GM23338 (cell line): ENCODE measurements at regions not wholly inside any gene's neighbourhood (a gene's known extent, or its start where the extent isn't known, plus 50 kb on each side); places are given as distances from the start of the nearest gene placed in this dataset.

Experiments
- ATAC-seq: fragments of 200-7000 bp; cut with Tn5 transposase; 3 replicates; pipeline ENCODE4 v1.9.1; 2020
- DNase-seq: peaks from one replicate; pipeline ENCODE4 v3.0.0-alpha.2; 2015; ENCODE audit warnings: low spot score
- H2AFZ ChIP-seq: fragments of 200-600 bp; sonication (generic); 2 replicates; pipeline ENCODE4 v1.8.0; 2016; ENCODE audit warnings: antibody characterized with exemption, mild to moderate bottlenecking, moderate library complexity
- H3F3A ChIP-seq: fragments of 200-600 bp; sonication (generic); replicated peaks from 2 replicates; pipeline ENCODE4 v1.8.0; 2017; ENCODE audit warnings: antibody characterized with exemption, mixed run types, low read depth
- H3K27ac ChIP-seq: fragments of 200-600 bp; sonication (generic); 2 replicates; pipeline ENCODE4 v1.6.1; 2016; ENCODE audit warnings: low read depth
- H3K27me3 ChIP-seq: fragments of 200-600 bp; sonication (generic); 2 replicates; pipeline ENCODE4 v1.8.0; 2016; ENCODE audit warnings: mild to moderate bottlenecking, mixed run types, moderate library complexity; ENCODE audit not compliant: insufficient read depth
- H3K36me3 ChIP-seq: fragments of 200-600 bp; sonication (generic); 2 replicates; pipeline ENCODE4 v1.8.0; 2016; ENCODE audit warnings: mild to moderate bottlenecking; ENCODE audit not compliant: insufficient read depth
- H3K4me1 ChIP-seq: fragments of 200-600 bp; sonication (generic); 2 replicates; pipeline ENCODE4 v1.8.0; 2016; ENCODE audit warnings: mild to moderate bottlenecking, moderate library complexity; ENCODE audit not compliant: insufficient read depth
- H3K4me2 ChIP-seq: fragments of 200-600 bp; sonication (generic); 2 replicates; pipeline ENCODE4 v1.7.1; 2017; ENCODE audit warnings: mixed run types
- H3K4me3 ChIP-seq: fragments of 200-600 bp; sonication (generic); 2 replicates; pipeline ENCODE4 v1.6.1; 2016; ENCODE audit warnings: mixed run types
- H3K79me2 ChIP-seq: fragments of 200-600 bp; sonication (generic); replicated peaks from 2 replicates; pipeline ENCODE4 v1.8.0; 2017; ENCODE audit warnings: mild to moderate bottlenecking; ENCODE audit not compliant: insufficient read depth
- H3K9me2 ChIP-seq: fragments of 200-600 bp; sonication (generic); 2 replicates; pipeline ENCODE4 v1.8.0; 2017; ENCODE audit not compliant: insufficient read depth
- H4K20me1 ChIP-seq: fragments of 200-600 bp; sonication (generic); replicated peaks from 2 replicates; pipeline ENCODE4 v1.8.0; 2017; ENCODE audit warnings: mild to moderate bottlenecking; ENCODE audit not compliant: insufficient read depth
- H3K27ac Mint-ChIP-seq: 2 replicates; pipeline ENCODE4 v1.8.0; 2020; ENCODE audit warnings: inconsistent platforms, mild to moderate bottlenecking, moderate library complexity, mixed read lengths
- H3K27me3 Mint-ChIP-seq: 3 replicates; pipeline ENCODE4 v1.8.0; 2022; ENCODE audit warnings: low read depth, mild to moderate bottlenecking, moderate library complexity, mixed read lengths, inconsistent platforms; ENCODE audit not compliant: insufficient read depth, poor library complexity
- H3K36me3 Mint-ChIP-seq: 3 replicates; pipeline ENCODE4 v1.8.0; 2021; ENCODE audit warnings: low read depth, mild to moderate bottlenecking, inconsistent platforms, moderate library complexity, mixed read lengths
- H3K4me1 Mint-ChIP-seq: 3 replicates; pipeline ENCODE4 v1.8.0; 2020; ENCODE audit warnings: mild to moderate bottlenecking, inconsistent platforms, mixed read lengths
- H3K4me3 Mint-ChIP-seq: 3 replicates; pipeline ENCODE4 v1.8.0; 2021; ENCODE audit warnings: moderate library complexity, mild to moderate bottlenecking, inconsistent platforms, mixed read lengths
- H3K9me3 Mint-ChIP-seq: 3 replicates; pipeline ENCODE4 v1.8.0; 2020; ENCODE audit warnings: moderate library complexity, mild to moderate bottlenecking, inconsistent platforms, mixed read lengths
- CREB1 ChIP-seq: fragments of 250-450 bp; sonication (Bioruptor Pico); IDR thresholded peaks from 2 replicates; pipeline ENCODE4 v1.5.0; 2020; ENCODE audit warnings: low read depth, mild to moderate bottlenecking, moderate library complexity
- ETS1 ChIP-seq: IDR thresholded peaks from 2 replicates; pipeline ENCODE4 v1.6.1; 2016; ENCODE audit warnings: antibody characterized with exemption
- EZH2 ChIP-seq: fragments of 200-600 bp; sonication (generic); IDR thresholded peaks from one replicate; pipeline ENCODE4 v1.8.0; 2017; ENCODE audit warnings: antibody characterized with exemption, mild to moderate bottlenecking, low read depth; ENCODE audit not compliant: unreplicated experiment
- EZH2phosphoT487 ChIP-seq: fragments of 200-600 bp; sonication (generic); IDR thresholded peaks from one replicate; pipeline ENCODE4 v1.8.1; 2018; ENCODE audit warnings: antibody characterized with exemption; ENCODE audit not compliant: unreplicated experiment
- JUNB ChIP-seq: IDR thresholded peaks from one replicate; pipeline ENCODE4 v1.6.1; 2016; ENCODE audit warnings: antibody characterized with exemption; ENCODE audit not compliant: unreplicated experiment
- NANOG ChIP-seq: IDR thresholded peaks from 2 replicates; pipeline ENCODE4 v1.6.1; 2016; ENCODE audit warnings: antibody characterized with exemption, borderline replicate concordance
- POLR2AphosphoS5 ChIP-seq: IDR thresholded peaks from 2 replicates; pipeline ENCODE4 v1.6.1; 2016; ENCODE audit warnings: antibody characterized with exemption, low read depth
- REST ChIP-seq: IDR thresholded peaks from one replicate; pipeline ENCODE4 v1.6.1; 2018; ENCODE audit warnings: antibody characterized with exemption; ENCODE audit not compliant: unreplicated experiment
- STAT1 ChIP-seq: IDR thresholded peaks from one replicate; pipeline ENCODE4 v1.6.1; 2016; ENCODE audit warnings: antibody characterized with exemption; ENCODE audit not compliant: unreplicated experiment
- ZNF114 ChIP-seq: fragments of 250-450 bp; sonication (Bioruptor Pico); IDR thresholded peaks from 2 replicates; pipeline ENCODE4 v1.5.0; 2020; ENCODE audit warnings: mild to moderate bottlenecking, moderate library complexity
- ZNF331 ChIP-seq: fragments of 250-450 bp; sonication (Bioruptor Pico); IDR thresholded peaks from 2 replicates; pipeline ENCODE4 v1.5.0; 2020; ENCODE audit warnings: low read depth, mild to moderate bottlenecking, moderate library complexity
- ZNF462 ChIP-seq: fragments of 250-450 bp; sonication (Bioruptor Pico); IDR thresholded peaks from 2 replicates; pipeline ENCODE4 v1.5.0; 2020; ENCODE audit warnings: mild to moderate bottlenecking, moderate library complexity
- TF ChIP-seq, protein P1 (sequence below), 2 experiments: fragments of 200-600 bp in 1 of 2; sonication (generic) in 1 of 2; conservative IDR thresholded peaks; 2 replicates each; pipeline versions ENCODE4 v1.5.1 to v1.6.1; 2016 to 2017; ENCODE audit warnings: antibody characterized with exemption in 2 of 2, low read depth in 2 of 2, mild to moderate bottlenecking in 2 of 2, moderate library complexity in 1 of 2

DNA sequence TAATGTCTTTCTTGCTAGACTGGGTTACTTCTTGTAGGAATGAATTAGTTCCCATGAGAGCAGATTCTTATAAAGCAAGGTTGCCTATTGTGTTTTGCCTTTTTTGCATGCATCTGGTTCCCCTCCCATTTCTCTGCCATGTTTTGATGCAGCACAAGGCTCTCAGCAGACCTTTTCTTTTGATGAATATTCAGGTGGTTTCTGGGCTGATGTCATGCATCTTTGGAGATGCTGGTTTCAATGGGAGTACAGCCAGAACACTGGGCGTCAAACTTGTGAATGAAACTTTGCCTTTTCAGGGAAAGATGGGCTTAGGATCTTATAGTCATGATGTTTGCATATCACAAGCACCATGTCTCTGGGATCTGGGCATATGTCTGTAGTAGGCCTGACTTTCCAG is 111.7 kb upstream of the CCL2 start:
- peaks cover 17% of the 10 kb centered on the region for H3K4me1 Mint-ChIP-seq
- peaks cover 16% of the 10 kb centered on the region for H3K4me1 ChIP-seq
- peaks cover 1% of the 10 kb centered on the region for H3K27me3 Mint-ChIP-seq
- H3F3A ChIP-seq: no peaks in the 10 kb centered on the region
- no peak overlapping the region for H2AFZ ChIP-seq
- ATAC-seq (no peak), DNase-seq (no peak)
- H3K4me3 Mint-ChIP-seq: no peak overlapping the region
- no peak overlapping the region for H3K27ac Mint-ChIP-seq
- no peak for TF ChIP-seq JUNB
- TF ChIP-seq ZNF331 (CRISPR knock-in tag): no peak
- no peak for TF ChIP-seq CREB1 (CRISPR knock-in tag)
- TF ChIP-seq ZNF114 (CRISPR knock-in tag): no peak
- TF ChIP-seq NANOG: no peak
- TF ChIP-seq EZH2: no peak
- TF ChIP-seq POLR2AphosphoS5: no peak
- TF ChIP-seq STAT1: no peak
- TF ChIP-seq ZNF462 (CRISPR knock-in tag): no peak
- no peak for TF ChIP-seq ETS1
- no peak for TF ChIP-seq EZH2phosphoT487
- TF ChIP-seq REST: no peak
- TF ChIP-seq, protein P1, sequence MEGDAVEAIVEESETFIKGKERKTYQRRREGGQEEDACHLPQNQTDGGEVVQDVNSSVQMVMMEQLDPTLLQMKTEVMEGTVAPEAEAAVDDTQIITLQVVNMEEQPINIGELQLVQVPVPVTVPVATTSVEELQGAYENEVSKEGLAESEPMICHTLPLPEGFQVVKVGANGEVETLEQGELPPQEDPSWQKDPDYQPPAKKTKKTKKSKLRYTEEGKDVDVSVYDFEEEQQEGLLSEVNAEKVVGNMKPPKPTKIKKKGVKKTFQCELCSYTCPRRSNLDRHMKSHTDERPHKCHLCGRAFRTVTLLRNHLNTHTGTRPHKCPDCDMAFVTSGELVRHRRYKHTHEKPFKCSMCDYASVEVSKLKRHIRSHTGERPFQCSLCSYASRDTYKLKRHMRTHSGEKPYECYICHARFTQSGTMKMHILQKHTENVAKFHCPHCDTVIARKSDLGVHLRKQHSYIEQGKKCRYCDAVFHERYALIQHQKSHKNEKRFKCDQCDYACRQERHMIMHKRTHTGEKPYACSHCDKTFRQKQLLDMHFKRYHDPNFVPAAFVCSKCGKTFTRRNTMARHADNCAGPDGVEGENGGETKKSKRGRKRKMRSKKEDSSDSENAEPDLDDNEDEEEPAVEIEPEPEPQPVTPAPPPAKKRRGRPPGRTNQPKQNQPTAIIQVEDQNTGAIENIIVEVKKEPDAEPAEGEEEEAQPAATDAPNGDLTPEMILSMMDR (conservative IDR thresholded peaks at IDR 0.05; ENCODE audit: low read depth in 2 of 2): no peak
- peaks cover 3% of the 10 kb centered on the region; the same call in 1 of the 2 replicates for H3K9me2 ChIP-seq
- peaks cover 2% of the 10 kb centered on the region; the same call in 1 of the 3 replicates for H3K9me3 Mint-ChIP-seq
- no peak overlapping the region for H3K4me3 ChIP-seq
- no peaks in the 10 kb centered on the region for H4K20me1 ChIP-seq
- H3K27ac ChIP-seq: no peak overlapping the region
- H3K36me3 ChIP-seq: no peaks in the 10 kb centered on the region
- H3K79me2 ChIP-seq: peaks cover 27% of the 10 kb centered on the region
- no peak overlapping the region for H3K4me2 ChIP-seq
- no peaks in the 10 kb centered on the region for H3K27me3 ChIP-seq
- peaks cover 3% of the 10 kb centered on the region; the same call in 1 of the 3 replicates for H3K36me3 Mint-ChIP-seq
